ENCODE measurements at regions not wholly inside any gene's neighbourhood (a gene's known extent, or its start where the extent isn't known, plus 50 kb on each side); places are given as distances from the start of the nearest gene placed in this dataset.

DNA sequence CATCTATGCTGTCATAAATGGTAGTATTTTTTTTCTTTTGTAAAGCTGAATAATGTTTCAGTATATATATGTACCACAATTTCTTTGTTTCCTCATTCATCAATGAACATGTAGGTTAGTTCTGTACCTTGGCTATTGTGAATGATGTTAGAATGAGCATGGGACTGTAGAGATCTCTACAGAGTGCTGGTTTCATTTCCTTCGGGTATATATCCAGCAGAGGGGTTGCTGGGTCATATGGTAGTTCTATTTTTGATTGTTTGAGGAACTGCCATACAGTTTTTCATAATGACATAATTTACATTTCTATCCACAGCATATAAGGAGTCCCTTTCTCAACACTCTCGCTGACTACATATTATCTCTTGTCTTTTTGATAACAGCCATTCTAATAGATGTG lies 243.5 kb downstream of the CDH7 start:
- DNase-seq (ENCODE audit: low read depth in 1 of 2, low spot score in 2 of 2): no peak
- Histone ChIP-seq H3K4me1 (replicated peaks) (no peaks in the 10 kb centered on the region), H3K9me3 (replicated peaks) (peaks cover 3% of the 10 kb centered on the region; the same call in 1 of the 2 replicates), H3K27me3 (replicated peaks) (no peaks in the 10 kb centered on the region), H3K4me3 (no peak overlapping the region), H3K27ac (no peak overlapping the region), H3K36me3 (no peaks in the 10 kb centered on the region)

DNA sequence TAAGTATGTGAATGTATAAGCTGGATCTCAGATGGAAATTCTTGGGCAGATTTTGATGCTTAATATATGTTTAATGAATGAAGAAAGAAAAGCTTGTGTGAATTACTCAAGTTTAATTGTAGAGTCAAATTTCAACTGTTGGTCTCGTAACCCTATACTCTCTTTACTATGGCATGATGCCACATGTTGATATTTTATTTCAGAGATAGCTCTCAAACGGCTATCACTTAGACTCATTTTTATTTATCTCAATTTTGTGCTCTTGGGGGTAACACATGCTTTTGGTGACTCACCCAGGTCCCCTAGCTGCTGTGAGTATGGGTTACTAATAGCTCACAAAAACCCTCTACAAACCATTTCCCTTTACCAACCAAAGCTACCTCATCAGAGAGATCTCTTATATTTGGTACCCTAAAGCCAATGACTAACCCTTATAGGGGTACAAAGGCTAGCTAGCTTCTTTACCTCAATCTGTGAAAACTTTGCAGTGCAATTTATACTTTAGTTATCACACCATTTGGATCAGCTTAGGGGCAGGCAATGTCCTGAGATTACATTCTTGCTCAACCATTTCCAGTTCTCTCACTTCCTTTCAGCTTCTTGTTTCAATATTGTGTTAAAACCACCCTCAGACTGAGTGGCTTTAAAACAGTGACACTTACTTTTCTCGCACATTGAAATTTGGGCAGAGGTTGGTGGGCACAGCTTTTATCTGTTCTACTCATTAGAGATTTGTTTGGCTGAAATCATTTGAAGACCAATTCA lies 240.3 kb downstream of the CDH7 start:
- H3K4me1 ChIP-seq (replicated peaks): no peaks in the 10 kb centered on the region
- H3K27ac ChIP-seq: no peak overlapping the region
- peaks cover 3% of the 10 kb centered on the region; the same call in 1 of the 2 replicates for H3K9me3 ChIP-seq (replicated peaks)
- no peak for DNase-seq (ENCODE audit: low read depth in 1 of 2, low spot score in 2 of 2)
- H3K27me3 ChIP-seq (replicated peaks): no peaks in the 10 kb centered on the region
- H3K36me3 ChIP-seq: no peaks in the 10 kb centered on the region
- H3K4me3 ChIP-seq: no peak overlapping the region

DNA sequence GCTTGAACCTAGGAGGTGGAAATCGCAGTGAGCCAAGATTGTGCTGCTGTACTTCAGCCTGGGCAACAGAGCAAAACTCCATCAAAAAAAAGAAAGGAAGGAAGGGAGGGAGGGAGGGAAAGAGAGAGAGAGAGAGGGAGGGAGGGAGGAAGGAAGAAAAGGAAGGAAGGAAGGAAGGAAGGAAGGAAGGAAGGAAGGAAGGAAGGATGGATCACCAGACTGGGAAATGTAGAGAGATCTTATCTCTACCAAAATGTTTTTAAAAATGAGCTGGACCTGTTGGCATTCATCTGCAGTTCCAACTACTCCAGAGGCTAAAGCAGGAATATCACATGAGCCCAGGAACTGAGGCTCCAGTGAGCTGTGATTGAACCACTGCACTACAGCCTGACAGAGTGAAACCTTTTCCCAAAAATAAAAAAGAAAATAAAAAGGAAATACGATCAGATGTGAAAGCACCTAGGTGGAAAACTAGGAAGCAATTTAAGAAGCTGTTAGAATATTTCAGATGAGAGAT lies 239.4 kb downstream of the CDH7 start:
- no peaks in the 10 kb centered on the region for H3K4me1 ChIP-seq (replicated peaks)
- DNase-seq (ENCODE audit: low read depth in 1 of 2, low spot score in 2 of 2): no peak
- H3K27ac ChIP-seq: no peak overlapping the region
- H3K27me3 ChIP-seq (replicated peaks): no peaks in the 10 kb centered on the region
- no peak overlapping the region for H3K4me3 ChIP-seq
- peaks cover 3% of the 10 kb centered on the region; the same call in 1 of the 2 replicates for H3K9me3 ChIP-seq (replicated peaks)
- H3K36me3 ChIP-seq: no peaks in the 10 kb centered on the region

DNA sequence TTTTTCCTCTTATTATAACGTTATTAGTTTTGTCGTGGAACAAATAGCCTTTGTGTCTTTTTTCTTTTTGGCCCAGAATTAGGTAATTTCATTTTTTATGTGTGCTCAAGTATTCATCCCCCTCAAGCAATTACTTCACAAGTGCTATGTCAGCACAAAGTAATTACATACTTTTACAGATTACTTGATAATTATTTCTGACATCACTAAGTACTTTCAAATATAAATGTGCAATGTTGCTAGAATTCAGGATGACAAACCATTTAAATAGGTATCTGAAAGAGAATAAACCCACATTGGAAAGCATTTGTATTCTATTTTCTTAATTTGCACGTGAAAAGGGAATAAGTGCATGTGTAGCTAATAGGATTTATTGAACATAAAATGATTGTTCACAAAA lies 238.2 kb downstream of the CDH7 start:
- Histone ChIP-seq H3K9me3 (replicated peaks) (no peaks in the 10 kb centered on the region), H3K4me1 (replicated peaks) (no peaks in the 10 kb centered on the region), H3K36me3 (no peaks in the 10 kb centered on the region), H3K27me3 (replicated peaks) (no peaks in the 10 kb centered on the region), H3K4me3 (no peak overlapping the region), H3K27ac (no peak overlapping the region)
- no peak for DNase-seq (ENCODE audit: low read depth in 1 of 2, low spot score in 2 of 2)

GRCh38 chr18:65988386-65988785 lies 237.6 kb downstream of the CDH7 start:
- no peaks in the 10 kb centered on the region for H3K36me3 ChIP-seq
- H3K9me3 ChIP-seq (replicated peaks): no peaks in the 10 kb centered on the region
- no peak for DNase-seq (ENCODE audit: low read depth in 1 of 2, low spot score in 2 of 2)
- no peak overlapping the region for H3K27ac ChIP-seq
- H3K4me1 ChIP-seq (replicated peaks): no peaks in the 10 kb centered on the region
- no peak overlapping the region for H3K4me3 ChIP-seq
- H3K27me3 ChIP-seq (replicated peaks): no peaks in the 10 kb centered on the region

DNA sequence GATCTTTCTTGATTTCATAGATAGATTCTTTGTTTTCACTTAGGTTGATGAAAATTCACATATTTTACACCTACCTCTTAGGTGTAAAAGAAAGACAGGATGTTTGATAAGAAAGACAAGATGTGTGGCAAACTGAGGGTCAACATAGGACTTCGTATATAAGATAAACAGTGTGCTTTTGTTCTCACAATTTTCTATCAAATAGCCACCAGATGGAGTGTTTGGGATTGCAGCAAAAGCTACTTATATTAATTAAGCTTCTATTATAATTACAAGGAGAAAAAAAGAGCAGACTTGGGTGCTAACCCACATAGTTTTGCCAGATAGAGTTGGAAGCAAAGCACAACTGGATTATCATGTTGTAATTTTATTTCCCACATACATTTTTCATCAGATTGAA lies 232.9 kb downstream of the CDH7 start:
- no peak overlapping the region for H3K27ac ChIP-seq
- H3K9me3 ChIP-seq (replicated peaks): 0 out of 2 replicates have a peak, but pooled peaks cover 3% of the 10 kb centered on the region
- DNase-seq (ENCODE audit: low read depth in 1 of 2, low spot score in 2 of 2): no peak
- no peak overlapping the region for H3K4me3 ChIP-seq
- no peaks in the 10 kb centered on the region for H3K4me1 ChIP-seq (replicated peaks)
- H3K36me3 ChIP-seq: no peaks in the 10 kb centered on the region
- no peaks in the 10 kb centered on the region for H3K27me3 ChIP-seq (replicated peaks)

DNA sequence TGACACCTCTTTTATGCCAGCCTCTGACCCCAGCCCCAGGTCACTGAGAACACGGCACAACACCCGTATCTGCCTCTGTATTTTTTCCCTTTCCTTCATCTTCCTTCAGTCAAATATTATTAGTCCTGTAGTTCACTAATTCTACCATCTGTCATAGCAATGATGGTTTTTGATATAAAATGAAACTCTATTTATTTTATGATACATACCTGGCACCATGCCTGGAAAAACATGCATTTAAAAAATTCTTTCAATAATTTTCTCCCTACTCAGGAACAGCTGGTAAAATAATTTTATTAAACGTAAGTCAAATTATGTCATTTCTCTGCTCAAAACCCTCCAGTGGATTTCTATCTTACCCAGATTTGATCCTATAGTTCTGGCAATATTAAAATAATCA lies 224.7 kb downstream of the CDH7 start:
- Histone ChIP-seq H3K9me3 (replicated peaks) (peaks cover 10% of the 10 kb centered on the region), H3K27me3 (replicated peaks) (no peaks in the 10 kb centered on the region), H3K27ac (no peak overlapping the region), H3K36me3 (no peaks in the 10 kb centered on the region), H3K4me1 (replicated peaks) (no peaks in the 10 kb centered on the region), H3K4me3 (no peak overlapping the region)
- no peak for DNase-seq (ENCODE audit: low read depth in 1 of 2, low spot score in 2 of 2)

DNA sequence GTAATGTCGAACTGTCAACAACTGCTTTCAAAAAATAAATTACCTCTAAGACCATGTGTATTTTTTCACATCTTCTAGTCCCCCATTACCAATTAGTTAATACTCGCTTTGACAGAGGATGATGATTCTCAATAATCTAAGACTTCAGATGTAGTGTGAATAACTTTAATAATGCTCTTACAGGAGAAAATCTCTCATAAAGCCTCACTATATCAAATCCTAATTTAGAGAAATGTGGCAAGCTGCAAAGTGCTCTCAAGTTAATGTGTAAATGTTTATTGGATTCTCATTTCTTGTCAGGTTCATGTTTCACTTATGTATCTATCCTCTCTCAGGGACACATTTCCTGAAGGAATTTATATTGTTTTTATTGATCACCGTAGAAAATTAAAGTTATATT lies 223.9 kb downstream of the CDH7 start:
- no peak overlapping the region for H3K4me3 ChIP-seq
- H3K27ac ChIP-seq: no peak overlapping the region
- H3K36me3 ChIP-seq: no peaks in the 10 kb centered on the region
- no peaks in the 10 kb centered on the region for H3K4me1 ChIP-seq (replicated peaks)
- peaks cover 10% of the 10 kb centered on the region for H3K9me3 ChIP-seq (replicated peaks)
- H3K27me3 ChIP-seq (replicated peaks): no peaks in the 10 kb centered on the region
- no peak for DNase-seq (ENCODE audit: low read depth in 1 of 2, low spot score in 2 of 2)

DNA sequence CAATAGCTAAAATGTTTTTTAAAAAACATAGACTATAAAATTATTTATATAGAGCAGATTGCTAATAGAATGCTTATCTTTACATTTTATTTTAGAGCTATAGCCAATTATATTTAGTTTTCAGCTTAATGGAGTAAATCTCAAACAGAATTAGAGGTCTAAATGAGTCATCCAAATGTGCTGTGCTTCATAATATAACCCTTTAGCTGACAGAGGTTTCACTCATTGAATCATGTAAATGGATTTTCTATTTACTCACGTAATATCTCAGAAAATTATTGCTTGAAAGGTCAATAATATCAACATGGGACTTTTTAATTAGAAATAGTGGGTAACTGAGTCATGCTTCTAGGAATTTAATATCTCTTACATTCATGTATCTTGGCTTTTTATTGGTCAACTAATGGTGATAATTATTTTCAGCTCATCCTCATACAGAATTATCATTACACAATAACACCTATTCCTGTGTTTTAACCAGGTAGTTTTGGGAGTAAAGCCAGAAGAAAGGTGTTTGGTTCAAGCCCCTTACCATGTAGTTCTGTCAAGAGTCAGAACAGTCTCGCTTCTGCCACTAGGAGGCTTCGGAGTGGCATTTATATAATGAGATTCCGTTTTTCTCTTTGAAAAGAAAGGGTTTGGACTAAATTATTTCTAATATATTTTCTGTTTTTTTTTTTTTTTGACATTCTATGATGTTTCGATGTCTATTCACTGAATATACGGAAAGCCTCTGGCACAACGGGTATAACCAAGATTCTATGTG lies 217.6 kb downstream of the CDH7 start:
- no peak for DNase-seq (ENCODE audit: low read depth in 1 of 2, low spot score in 2 of 2)
- Histone ChIP-seq H3K27ac (no peak overlapping the region), H3K4me3 (no peak overlapping the region), H3K9me3 (replicated peaks) (peaks cover 6% of the 10 kb centered on the region), H3K27me3 (replicated peaks) (no peaks in the 10 kb centered on the region), H3K36me3 (no peaks in the 10 kb centered on the region), H3K4me1 (replicated peaks) (no peaks in the 10 kb centered on the region)

GRCh38 chr18:65955747-65956146 lies 204.9 kb downstream of the CDH7 start:
- no peak for DNase-seq (ENCODE audit: low read depth in 1 of 2, low spot score in 2 of 2)
- H3K9me3 ChIP-seq (replicated peaks): no peaks in the 10 kb centered on the region

DNA sequence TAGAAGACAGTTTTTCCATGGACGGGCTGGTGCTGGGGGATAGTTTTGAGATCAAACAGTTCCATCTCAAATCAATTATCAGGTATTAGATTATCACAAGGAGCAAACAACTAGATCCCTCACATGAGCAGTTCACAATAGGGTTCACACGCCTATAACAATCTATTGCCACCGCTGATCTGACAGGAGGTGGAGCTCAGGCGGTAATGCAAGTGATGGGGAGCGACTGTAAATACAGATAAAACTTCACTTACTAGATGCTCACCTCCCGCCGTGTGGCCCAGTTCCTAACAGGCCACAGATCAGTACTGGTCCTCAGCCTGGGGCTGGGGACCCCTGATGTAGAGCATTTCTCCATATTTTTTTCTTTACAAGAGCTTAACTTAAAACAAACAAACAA lies 203.6 kb downstream of the CDH7 start:
- no peaks in the 10 kb centered on the region for H3K4me1 ChIP-seq (replicated peaks)
- no peaks in the 10 kb centered on the region for H3K36me3 ChIP-seq
- no peaks in the 10 kb centered on the region for H3K9me3 ChIP-seq (replicated peaks)
- no peak for DNase-seq (ENCODE audit: low read depth in 1 of 2, low spot score in 2 of 2)
- H3K27me3 ChIP-seq (replicated peaks): no peaks in the 10 kb centered on the region
- no peak overlapping the region for H3K27ac ChIP-seq
- no peak overlapping the region for H3K4me3 ChIP-seq

More at GRCh38 chr18:65955747-65956146, 204.9 kb downstream of the CDH7 start:
- no peaks in the 10 kb centered on the region for H3K4me1 ChIP-seq (replicated peaks)
- H3K36me3 ChIP-seq: no peaks in the 10 kb centered on the region
- H3K27me3 ChIP-seq (replicated peaks): no peaks in the 10 kb centered on the region
- H3K27ac ChIP-seq: no peak overlapping the region
- H3K4me3 ChIP-seq: no peak overlapping the region

DNA sequence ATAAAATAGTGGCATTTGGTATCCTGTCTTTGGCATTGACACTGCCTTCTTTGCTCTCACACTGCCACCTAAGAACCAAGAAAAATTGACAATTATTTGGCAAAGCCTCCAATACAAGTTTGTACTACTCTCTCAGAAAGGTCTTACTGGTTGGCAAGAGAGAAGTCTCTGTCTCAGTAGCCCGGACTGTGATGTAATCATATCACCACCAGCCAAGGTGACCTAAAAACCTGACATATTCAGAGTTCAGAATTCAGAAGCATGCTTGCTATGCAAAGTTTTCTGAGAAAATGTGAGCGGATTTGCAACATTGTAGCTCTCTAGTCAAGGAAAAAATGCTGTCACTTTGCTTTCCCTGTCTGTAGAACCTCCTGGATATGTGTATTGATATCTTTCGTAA lies 196.0 kb downstream of the CDH7 start:
- Histone ChIP-seq H3K36me3 (no peaks in the 10 kb centered on the region), H3K27ac (no peak overlapping the region), H3K4me3 (no peak overlapping the region), H3K27me3 (replicated peaks) (no peaks in the 10 kb centered on the region), H3K9me3 (replicated peaks) (peaks cover 3% of the 10 kb centered on the region; the same call in 1 of the 2 replicates), H3K4me1 (replicated peaks) (no peaks in the 10 kb centered on the region)
- DNase-seq (ENCODE audit: low read depth in 1 of 2, low spot score in 2 of 2): no peak

- peaks cover 3% of the 10 kb centered on the region; the same call in 1 of the 2 replicates for H3K9me3 ChIP-seq (replicated peaks)
- no peak overlapping the region for H3K27ac ChIP-seq
- H3K4me1 ChIP-seq (replicated peaks): no peaks in the 10 kb centered on the region
- H3K4me3 ChIP-seq: no peak overlapping the region
- H3K36me3 ChIP-seq: no peaks in the 10 kb centered on the region
- DNase-seq (ENCODE audit: low read depth in 1 of 2, low spot score in 2 of 2): no peak
- no peaks in the 10 kb centered on the region for H3K27me3 ChIP-seq (replicated peaks)
Measured at GRCh38 chr18:65943268-65943667, 192.5 kb downstream of the CDH7 start.

GRCh38 chr18:65942854-65943253 lies 192.0 kb downstream of the CDH7 start:
- Histone ChIP-seq H3K36me3 (no peaks in the 10 kb centered on the region), H3K9me3 (replicated peaks) (peaks cover 5% of the 10 kb centered on the region; the same call in 1 of the 2 replicates), H3K4me1 (replicated peaks) (no peaks in the 10 kb centered on the region), H3K27me3 (replicated peaks) (no peaks in the 10 kb centered on the region), H3K4me3 (no peak overlapping the region), H3K27ac (no peak overlapping the region)
- DNase-seq (ENCODE audit: low read depth in 1 of 2, low spot score in 2 of 2): no peak

All from SJSA1 (cell line).